Endothelial cell of umbilical vein (primary cell): ENCODE measurements at regions not wholly inside any gene's neighbourhood (a gene's known extent, or its start where the extent isn't known, plus 50 kb on each side); places are given as distances from the start of the nearest gene placed in this dataset.

Source experiments
- CTCF ChIP-seq, 2 donors: IDR thresholded peaks; 1 replicate in 1 of 2; 2 replicates in 1 of 2; pipeline ENCODE4 v1.5.1; 2011; ENCODE audit warnings: low read length in 2 of 2, mild to moderate bottlenecking in 2 of 2, moderate library complexity in 2 of 2, control low read depth in 1 of 2, inconsistent platforms in 1 of 2, low read depth in 1 of 2; ENCODE audit not compliant: insufficient read depth in 1 of 2; ENCODE audit errors: extremely low read depth in 1 of 2
- MAX ChIP-seq: IDR thresholded peaks from 2 replicates; pipeline ENCODE4 v1.6.1; 2011; ENCODE audit not compliant: insufficient read depth, insufficient read length
- POLR2A ChIP-seq: IDR thresholded peaks from 2 replicates; pipeline ENCODE4 v1.6.1; 2012; ENCODE audit warnings: low read depth, mild to moderate bottlenecking, control low read depth, low read length
- POLR2AphosphoS5 ChIP-seq: IDR thresholded peaks from 2 replicates; pipeline ENCODE4 v1.6.1; 2012; ENCODE audit warnings: low read depth, mild to moderate bottlenecking, control low read depth, low read length, moderate library complexity; ENCODE audit not compliant: insufficient read depth

GRCh38 chr16:85536411-85537330 is 76.5 kb upstream of the GSE1 start:
- TF ChIP-seq POLR2A (no peak), POLR2AphosphoS5 (no peak), MAX (no peak), CTCF (IDR thresholded peaks at IDR 0.05; ENCODE audit: extremely low read depth in 1 of 2, insufficient read depth in 1 of 2, low read depth in 1 of 2, low read length in 2 of 2) (no peak)
